ENCODE measurements at regions not wholly inside any gene's neighbourhood (a gene's known extent, or its start where the extent isn't known, plus 50 kb on each side); places are given as distances from the start of the nearest gene placed in this dataset.

- Histone ChIP-seq H3K4me1 (ENCODE audit: insufficient read depth, low read length) (no peaks in the 10 kb centered on the region), H4K5ac (ENCODE audit: insufficient read length, low read depth, low read length) (no peak overlapping the region), H3K4me2 (ENCODE audit: insufficient read depth, insufficient read length, low read length) (no peak overlapping the region)
These were observed 141.3 kb downstream of the YTHDC2 start for GRCh38 chr5:113654828-113655227.

More at GRCh38 chr5:113654828-113655227, 141.3 kb downstream of the YTHDC2 start:
- DNase-seq = no peak
- Histone ChIP-seq H2BK5ac (ENCODE audit: insufficient read length, low read length) (no peak overlapping the region), H4K91ac (ENCODE audit: insufficient read length, low read depth, low read length) (no peak overlapping the region), H4K8ac (replicated peaks; ENCODE audit: insufficient read length, low read depth, low read length) (no peak overlapping the region), H3K23ac (ENCODE audit: insufficient read length, low read depth, low read length) (no peak overlapping the region), H3K9me3 (ENCODE audit: control insufficient read depth, low read depth, low read length) (no peaks in the 10 kb centered on the region), H3K23me2 (ENCODE audit: insufficient read length, low read depth, low read length, poor library complexity, severe bottlenecking) (no peaks in the 10 kb centered on the region), H2BK120ac (ENCODE audit: low read depth, low read length, poor library complexity, severe bottlenecking) (no peak overlapping the region), H3K79me2 (ENCODE audit: insufficient read depth, low read length) (no peaks in the 10 kb centered on the region), H2AK5ac (ENCODE audit: insufficient read length, low read length) (no peak overlapping the region), H2AFZ (ENCODE audit: low read length) (no peak overlapping the region), H3K18ac (ENCODE audit: insufficient read length, low read depth, low read length) (no peak overlapping the region), H2BK12ac (ENCODE audit: insufficient read length, low read depth, low read length) (no peak overlapping the region), H3K56ac (ENCODE audit: insufficient read length, low read depth, low read length) (no peak overlapping the region), H3K27me3 (ENCODE audit: insufficient read depth, low read length) (no peaks in the 10 kb centered on the region), H4K20me1 (ENCODE audit: control insufficient read depth, insufficient read depth, insufficient read length) (no peaks in the 10 kb centered on the region), H3K4ac (ENCODE audit: low read depth, low read length) (no peak overlapping the region), H2BK20ac (ENCODE audit: low read depth, low read length, poor library complexity, severe bottlenecking) (no peak overlapping the region), H2BK15ac (ENCODE audit: low read depth, low read length) (no peak overlapping the region), H3K9ac (ENCODE audit: extremely low read depth, insufficient read length, low read length) (no peak overlapping the region), H3K79me1 (ENCODE audit: insufficient read depth, low read depth, low read length, poor library complexity, severe bottlenecking) (no peaks in the 10 kb centered on the region), H3K14ac (ENCODE audit: insufficient read depth, low read length) (no peak overlapping the region), H3T11ph (ENCODE audit: low read length) (no peak overlapping the region), H3K27ac (ENCODE audit: insufficient read length, low read depth, low read length) (no peak overlapping the region)
- whole genome bisulfite sequencing (ENCODE audit: extremely low coverage, insufficient read length, low lambda C conversion rate) = no CpG with 5 or more reads among the region's 3 CpGs
- Mint-ChIP-seq H3K4me1 (no peaks in the 10 kb centered on the region), H3K27ac (no peak overlapping the region), H3K4me3 (no peak overlapping the region), H3K27me3 (ENCODE audit: low read depth) (no peaks in the 10 kb centered on the region), H3K9me3 (peaks cover 6 to 7% of the 10 kb centered on the region in 2 experiments; a peak in 4 of 5 replicates), H3K36me3 (ENCODE audit: insufficient read depth in 1 of 3, low read depth in 3 of 3) (no peaks in the 10 kb centered on the region)
- no peak for TF ChIP-seq CTCF (conservative IDR thresholded peaks at IDR 0.05)
